Thoracic aorta (tissue), 2 donors: ENCODE measurements at regions not wholly inside any gene's neighbourhood (a gene's known extent, or its start where the extent isn't known, plus 50 kb on each side); places are given as distances from the start of the nearest gene placed in this dataset.

Experiments
- ATAC-seq: fragments of 150-250 bp; one replicate; pipeline ENCODE4 v1.8.0; 2017; ENCODE audit warnings: low read depth; ENCODE audit not compliant: insufficient number of reproducible peaks, low FRiP score
- DNase-seq: peaks from one replicate; pipeline ENCODE4 v3.0.0-alpha.2; 2020; ENCODE audit warnings: low spot score
- H3K27ac ChIP-seq, 2 donors: fragments of 200-600 bp; sonication (generic); 1 replicate in 1 of 2; 2 replicates in 1 of 2; pipeline ENCODE4 v1.5.1; 2016; ENCODE audit warnings: mild to moderate bottlenecking in 2 of 2, moderate library complexity in 2 of 2
- H3K27me3 ChIP-seq: fragments of 200-600 bp; sonication (generic); replicated peaks from 2 replicates; pipeline ENCODE4 v1.6.0; 2016; ENCODE audit warnings: mild to moderate bottlenecking; ENCODE audit not compliant: insufficient read depth
- H3K36me3 ChIP-seq: fragments of 200-600 bp; sonication (generic); one replicate; pipeline ENCODE4 v1.5.1; 2016
- H3K4me1 ChIP-seq, 2 donors: fragments of 200-600 bp; sonication (generic); 1 replicate in 1 of 2; 2 replicates in 1 of 2; pipeline versions ENCODE4 v1.5.1 to v1.6.0; 2016; ENCODE audit warnings: low read depth in 2 of 2, mild to moderate bottlenecking in 1 of 2; ENCODE audit not compliant: control insufficient read depth in 1 of 2
- H3K4me3 ChIP-seq: fragments of 200-600 bp; sonication (generic); 2 replicates; pipeline ENCODE4 v1.5.1; 2016; ENCODE audit warnings: mild to moderate bottlenecking
- H3K9me3 ChIP-seq: fragments of 200-600 bp; sonication (generic); 2 replicates; pipeline ENCODE4 v1.5.1; 2016
- TF ChIP-seq, protein P1 (sequence below): fragments of 200-600 bp; sonication (generic); IDR thresholded peaks from one replicate; pipeline ENCODE4 v1.5.1; 2019; ENCODE audit warnings: antibody characterized with exemption

DNA sequence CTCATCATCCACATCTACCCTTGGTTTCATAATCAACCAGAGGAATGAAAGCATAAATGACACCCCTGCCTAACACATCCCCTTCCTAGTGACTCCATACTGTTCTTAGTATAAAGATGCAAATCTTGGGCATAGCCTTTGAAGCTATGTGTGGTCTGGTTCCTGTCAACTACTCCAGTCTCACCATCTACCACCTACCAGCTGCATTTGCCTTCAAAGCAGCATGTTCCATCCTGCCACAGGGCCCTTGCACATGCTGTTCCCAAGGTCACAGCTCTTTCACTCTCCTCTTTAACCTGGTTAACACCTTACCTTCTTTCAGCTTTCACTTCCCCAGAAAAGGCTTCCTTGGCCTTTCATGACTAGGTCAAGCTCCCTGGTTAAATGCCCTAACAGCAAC, 62.3 kb upstream of the ARHGEF3 start:
- H3K27me3 ChIP-seq = no peaks in the 10 kb centered on the region
- H3K4me1 ChIP-seq = peaks cover 3 to 11% of the 10 kb centered on the region in 2 donors
- H3K4me3 ChIP-seq = no peak overlapping the region
- DNase-seq = no peak
- H3K36me3 ChIP-seq = no peaks in the 10 kb centered on the region
- TF ChIP-seq, protein P1, sequence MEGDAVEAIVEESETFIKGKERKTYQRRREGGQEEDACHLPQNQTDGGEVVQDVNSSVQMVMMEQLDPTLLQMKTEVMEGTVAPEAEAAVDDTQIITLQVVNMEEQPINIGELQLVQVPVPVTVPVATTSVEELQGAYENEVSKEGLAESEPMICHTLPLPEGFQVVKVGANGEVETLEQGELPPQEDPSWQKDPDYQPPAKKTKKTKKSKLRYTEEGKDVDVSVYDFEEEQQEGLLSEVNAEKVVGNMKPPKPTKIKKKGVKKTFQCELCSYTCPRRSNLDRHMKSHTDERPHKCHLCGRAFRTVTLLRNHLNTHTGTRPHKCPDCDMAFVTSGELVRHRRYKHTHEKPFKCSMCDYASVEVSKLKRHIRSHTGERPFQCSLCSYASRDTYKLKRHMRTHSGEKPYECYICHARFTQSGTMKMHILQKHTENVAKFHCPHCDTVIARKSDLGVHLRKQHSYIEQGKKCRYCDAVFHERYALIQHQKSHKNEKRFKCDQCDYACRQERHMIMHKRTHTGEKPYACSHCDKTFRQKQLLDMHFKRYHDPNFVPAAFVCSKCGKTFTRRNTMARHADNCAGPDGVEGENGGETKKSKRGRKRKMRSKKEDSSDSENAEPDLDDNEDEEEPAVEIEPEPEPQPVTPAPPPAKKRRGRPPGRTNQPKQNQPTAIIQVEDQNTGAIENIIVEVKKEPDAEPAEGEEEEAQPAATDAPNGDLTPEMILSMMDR = no peak
- no peaks in the 10 kb centered on the region for H3K9me3 ChIP-seq
- ATAC-seq = no peak
- H3K27ac ChIP-seq = no peak overlapping the region

GRCh38 chr3:56862352-56863062, 60.8 kb upstream of the ARHGEF3 start:
- Histone ChIP-seq H3K27ac (no peak overlapping the region), H3K36me3 (no peaks in the 10 kb centered on the region), H3K4me3 (no peak overlapping the region), H3K27me3 (no peaks in the 10 kb centered on the region), H3K4me1 (peaks cover 3 to 11% of the 10 kb centered on the region in 2 donors), H3K9me3 (no peaks in the 10 kb centered on the region)
- no peak for ATAC-seq
- DNase-seq = no peak
- TF ChIP-seq, protein P1 = no peak

DNA sequence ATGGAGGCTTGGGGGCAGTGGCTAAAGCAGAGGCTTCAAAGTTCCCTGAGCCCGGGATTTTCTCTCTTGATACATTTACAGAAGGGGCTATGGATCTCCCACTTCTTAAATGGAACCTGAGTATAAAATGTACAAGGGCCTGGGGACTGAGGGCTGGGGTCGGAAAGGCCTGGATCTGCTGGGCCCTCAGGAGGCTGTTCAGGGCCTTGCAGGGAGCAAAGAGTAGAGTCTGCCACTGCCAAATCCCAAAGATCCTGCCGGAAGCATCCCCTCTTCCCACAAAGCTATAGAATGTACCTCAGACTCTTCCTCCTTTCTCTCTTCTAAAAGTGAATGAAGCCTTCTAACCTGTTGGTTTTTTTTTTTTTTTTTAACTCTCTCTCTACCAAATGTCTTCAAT, 59.8 kb upstream of the ARHGEF3 start:
- H3K4me1 ChIP-seq = peaks cover 3 to 15% of the 10 kb centered on the region in 2 donors
- ATAC-seq (no peak), DNase-seq (no peak)
- no peaks in the 10 kb centered on the region for H3K9me3 ChIP-seq
- no peak overlapping the region for H3K27ac ChIP-seq
- TF ChIP-seq, protein P1 = no peak
- no peaks in the 10 kb centered on the region for H3K36me3 ChIP-seq
- no peak overlapping the region for H3K4me3 ChIP-seq
- H3K27me3 ChIP-seq = no peaks in the 10 kb centered on the region

DNA sequence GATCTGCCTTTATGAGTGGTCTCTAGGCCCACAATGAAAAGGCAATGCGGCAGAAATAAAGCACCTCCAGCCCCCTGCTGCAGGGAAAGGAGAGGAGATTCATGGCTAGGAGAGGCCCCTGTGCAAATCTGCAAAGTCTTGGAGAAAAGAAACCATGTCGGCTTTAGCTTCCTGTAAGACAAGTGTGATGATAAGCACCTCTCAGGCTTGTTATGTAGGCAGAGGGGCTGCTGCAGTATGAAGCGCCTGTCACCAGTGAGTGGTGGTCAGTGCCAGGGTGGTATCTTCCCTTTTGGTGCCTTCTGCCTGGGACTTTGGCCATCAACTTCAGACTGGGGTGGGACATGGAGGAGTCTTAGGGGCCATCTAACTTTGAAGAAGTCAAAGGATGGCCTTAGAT, 59.2 kb upstream of the ARHGEF3 start:
- Histone ChIP-seq H3K27ac (no peak overlapping the region), H3K4me3 (no peak overlapping the region), H3K4me1 (peaks cover 3 to 17% of the 10 kb centered on the region in 2 donors), H3K36me3 (no peaks in the 10 kb centered on the region), H3K9me3 (no peaks in the 10 kb centered on the region), H3K27me3 (no peaks in the 10 kb centered on the region)
- TF ChIP-seq, protein P1 = no peak
- DNase-seq (no peak), ATAC-seq (no peak)

GRCh38 chr3:56860351-56860750, 58.6 kb upstream of the ARHGEF3 start:
- ATAC-seq (no peak), DNase-seq (no peak)
- Histone ChIP-seq H3K4me3 (no peak overlapping the region), H3K27ac (no peak overlapping the region), H3K4me1 (peaks cover 3 to 17% of the 10 kb centered on the region in 2 donors), H3K27me3 (no peaks in the 10 kb centered on the region), H3K36me3 (no peaks in the 10 kb centered on the region), H3K9me3 (no peaks in the 10 kb centered on the region)
- TF ChIP-seq, protein P1 = no peak
